K562 (cell line): ENCODE measurements at regions not wholly inside any gene's neighbourhood (a gene's known extent, or its start where the extent isn't known, plus 50 kb on each side); places are given as distances from the start of the nearest gene placed in this dataset.

ENCODE experiments used
- BHLHE40 ChIP-seq: IDR thresholded peaks from 2 replicates; pipeline ENCODE4 v1.6.1; 2011; ENCODE audit warnings: low read length, improper control_type of control experiment
- POLR2AphosphoS2 ChIP-seq: IDR thresholded peaks from 2 replicates; pipeline ENCODE4 v1.6.1; 2012; ENCODE audit warnings: low read length, improper control_type of control experiment

- TF ChIP-seq BHLHE40, result no peak
- no peak for TF ChIP-seq POLR2AphosphoS2
Observed at GRCh38 chr1:208728815-208729214, 484.6 kb upstream of the PLXNA2 start.
